ENCODE measurements at regions not wholly inside any gene's neighbourhood (a gene's known extent, or its start where the extent isn't known, plus 50 kb on each side); places are given as distances from the start of the nearest gene placed in this dataset.

DNA sequence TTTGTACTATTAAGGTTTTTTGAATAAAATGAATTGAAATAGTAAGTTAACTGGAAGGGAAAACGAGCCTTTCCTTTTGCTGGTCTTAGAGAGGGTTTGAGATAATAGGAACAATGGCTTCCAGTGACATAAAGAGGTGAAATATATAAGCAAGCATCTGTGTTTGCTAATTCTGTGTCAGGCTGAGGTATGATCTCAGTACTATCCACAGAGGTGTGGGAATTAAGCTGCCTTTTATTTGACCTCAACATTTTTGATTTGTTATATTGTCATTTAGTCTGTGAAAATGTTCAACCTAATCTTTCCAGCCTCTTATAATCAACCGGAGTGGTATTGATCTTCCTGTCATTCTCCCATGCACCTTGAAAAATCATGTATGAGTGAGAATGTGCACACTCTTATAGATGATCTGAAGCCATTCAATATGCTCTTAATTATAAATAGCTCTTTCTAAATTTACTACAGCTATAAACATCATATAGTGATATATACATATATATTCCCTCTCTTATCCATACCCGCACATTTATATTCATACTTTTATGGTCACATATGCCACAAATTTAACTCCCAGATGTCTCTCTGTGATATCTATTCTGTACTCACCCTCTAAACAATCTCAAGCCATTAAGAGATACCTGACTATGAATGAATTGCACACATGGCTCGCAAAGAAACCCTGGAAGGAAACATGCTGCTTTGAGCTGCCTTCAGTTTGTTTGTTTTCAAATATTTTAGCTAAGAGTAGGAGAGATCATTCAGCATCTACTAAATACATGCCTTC lies 754.7 kb upstream of the NRSN1 start:
- DNase-seq (ENCODE audit: low spot score): no peak

DNA sequence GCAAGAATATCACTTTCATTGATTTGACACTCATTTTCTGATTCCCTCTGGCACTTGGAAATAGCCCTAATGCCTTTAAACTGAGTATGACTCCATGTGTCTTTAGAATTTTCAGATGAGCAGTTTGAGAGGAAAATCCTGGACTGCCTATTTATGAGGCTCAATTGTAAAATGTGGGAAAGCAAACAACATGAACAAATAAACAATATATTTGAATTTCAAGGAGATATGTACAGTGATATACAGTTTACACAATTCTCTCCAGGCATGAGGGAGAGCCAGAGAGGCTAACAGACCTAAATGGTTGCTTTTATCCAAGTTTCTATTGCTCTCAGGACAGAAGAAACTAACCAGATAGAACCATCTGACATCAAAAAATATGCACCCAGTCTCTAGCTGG lies 748.2 kb upstream of the NRSN1 start:
- no peak for DNase-seq (ENCODE audit: low spot score)

DNA sequence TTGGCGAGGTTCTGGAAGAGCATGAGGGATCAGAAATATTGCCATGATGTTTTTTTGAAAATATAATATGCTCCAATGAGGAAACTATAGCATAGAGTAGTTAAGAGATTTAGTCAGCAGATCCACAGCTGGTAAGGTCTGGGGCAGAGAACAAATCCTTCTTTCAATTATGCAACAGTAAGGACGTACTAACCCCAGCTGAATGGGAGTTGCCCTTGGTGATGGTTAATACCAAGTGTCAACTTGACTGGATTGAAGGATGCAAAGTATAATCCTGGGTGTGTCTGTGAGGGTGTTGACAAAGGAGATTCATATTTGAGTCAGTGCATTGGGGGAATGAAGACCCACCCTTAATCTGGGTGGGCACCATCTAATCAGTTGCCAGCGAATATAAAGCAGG lies 745.5 kb upstream of the NRSN1 start:
- no peak for DNase-seq (ENCODE audit: low spot score)

- DNase-seq (ENCODE audit: low spot score): no peak
These were observed 737.8 kb upstream of the NRSN1 start for GRCh38 chr6:23388086-23388783.

GRCh38 chr6:23389386-23389785 lies 736.6 kb upstream of the NRSN1 start:
- DNase-seq (ENCODE audit: low spot score): no peak

GRCh38 chr6:23390221-23390620 lies 735.8 kb upstream of the NRSN1 start:
- DNase-seq (ENCODE audit: low spot score): no peak

GRCh38 chr6:23394681-23395080 lies 731.3 kb upstream of the NRSN1 start:
- no peak for DNase-seq (ENCODE audit: low spot score)

DNA sequence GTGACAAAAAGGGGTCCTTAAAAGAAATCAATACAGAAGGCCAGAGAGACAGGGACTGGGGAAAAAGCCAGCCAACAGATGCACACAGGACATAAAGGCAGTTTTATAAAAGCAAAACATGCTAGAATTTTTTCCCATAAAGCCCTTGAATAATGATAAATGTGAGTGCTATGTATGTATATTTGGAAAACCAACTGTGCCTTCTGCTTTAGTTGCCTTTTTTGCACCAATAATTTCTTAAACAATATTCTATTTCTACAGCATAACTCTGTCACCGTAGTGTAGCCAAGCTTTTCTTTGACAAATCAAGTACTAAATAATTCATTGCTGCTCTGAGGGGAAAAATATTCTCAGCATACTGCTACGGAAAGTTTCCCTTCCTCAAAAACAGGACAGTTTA lies 730.6 kb upstream of the NRSN1 start:
- no peak for DNase-seq (ENCODE audit: low spot score)

- no peak for DNase-seq (ENCODE audit: low spot score)
These were observed 729.1 kb upstream of the NRSN1 start for GRCh38 chr6:23396949-23397348.

DNA sequence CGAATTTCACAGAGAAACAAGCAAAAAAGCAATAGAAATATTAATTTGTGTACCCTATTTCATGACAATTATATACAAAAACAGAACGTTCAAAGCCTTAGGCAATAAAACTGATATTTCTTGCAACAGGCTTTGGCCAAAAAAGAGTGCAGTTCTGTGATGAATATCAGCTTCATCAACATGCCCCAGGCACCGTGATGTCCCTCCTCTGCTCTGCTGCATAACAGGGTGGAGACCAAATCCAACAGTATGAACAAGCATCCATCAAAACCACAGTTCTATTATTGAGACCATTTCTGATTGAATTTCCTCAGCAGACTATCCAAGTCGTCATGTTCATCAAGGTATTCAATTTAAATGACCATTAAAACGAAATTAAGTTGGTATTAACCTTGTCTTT lies 722.6 kb upstream of the NRSN1 start:
- DNase-seq (ENCODE audit: low spot score): no peak

DNA sequence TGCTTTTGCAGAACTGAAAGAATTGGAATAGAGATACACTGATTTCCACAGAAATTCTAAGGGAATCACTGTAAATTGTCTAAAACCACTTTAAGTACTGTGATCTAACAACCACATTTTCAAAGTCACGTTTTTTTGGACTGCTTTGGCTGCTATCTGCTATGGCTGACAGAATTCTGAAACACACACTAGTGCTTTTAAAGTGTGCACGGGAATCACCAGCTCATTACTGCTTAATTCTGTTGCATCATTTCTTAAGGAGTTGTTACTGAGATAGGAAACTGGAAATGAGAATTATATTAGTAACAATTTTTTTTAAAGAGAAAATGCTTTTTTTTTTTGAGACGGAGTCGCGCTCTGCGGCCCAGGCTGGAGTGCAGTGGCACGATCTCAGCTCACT lies 716.5 kb upstream of the NRSN1 start:
- DNase-seq (ENCODE audit: low spot score): no peak

GRCh38 chr6:23410439-23410838 lies 715.6 kb upstream of the NRSN1 start:
- no peak for DNase-seq (ENCODE audit: low spot score)

- no peak for DNase-seq (ENCODE audit: low spot score)
These were observed 713.2 kb upstream of the NRSN1 start for GRCh38 chr6:23412770-23413169.

DNA sequence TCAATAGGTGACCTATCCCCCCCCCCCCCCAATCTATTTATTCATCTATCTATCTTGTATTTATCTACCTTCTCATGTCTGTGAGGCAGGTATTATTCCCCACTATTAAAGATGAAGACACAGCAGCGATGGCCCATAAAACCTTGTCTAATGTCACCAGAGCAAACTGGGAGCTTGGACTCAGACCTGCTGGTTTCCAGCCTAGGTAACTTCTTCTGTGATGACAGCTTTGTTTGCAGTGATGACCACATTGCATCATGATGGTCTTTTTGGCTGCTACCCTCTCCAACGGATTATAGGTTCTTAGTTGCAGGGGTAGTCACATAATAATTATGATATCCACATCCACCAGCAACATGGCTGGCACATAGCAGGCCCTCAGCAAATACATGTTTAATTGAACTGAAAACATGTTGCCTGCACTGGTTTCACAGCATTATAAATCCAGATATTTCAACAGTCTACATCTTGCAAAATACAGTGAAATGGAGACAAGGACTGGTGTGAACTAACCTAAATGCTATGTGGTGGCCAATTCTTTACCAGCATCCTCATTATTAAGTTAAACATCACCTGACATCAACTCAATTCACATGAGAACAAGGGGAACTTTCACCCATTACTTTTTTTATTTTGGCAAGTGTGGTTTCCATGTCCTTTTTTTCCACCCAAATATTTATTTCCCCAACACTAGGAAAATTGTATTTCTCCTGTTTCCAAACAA lies 712.5 kb upstream of the NRSN1 start:
- DNase-seq (ENCODE audit: low spot score): no peak

DNA sequence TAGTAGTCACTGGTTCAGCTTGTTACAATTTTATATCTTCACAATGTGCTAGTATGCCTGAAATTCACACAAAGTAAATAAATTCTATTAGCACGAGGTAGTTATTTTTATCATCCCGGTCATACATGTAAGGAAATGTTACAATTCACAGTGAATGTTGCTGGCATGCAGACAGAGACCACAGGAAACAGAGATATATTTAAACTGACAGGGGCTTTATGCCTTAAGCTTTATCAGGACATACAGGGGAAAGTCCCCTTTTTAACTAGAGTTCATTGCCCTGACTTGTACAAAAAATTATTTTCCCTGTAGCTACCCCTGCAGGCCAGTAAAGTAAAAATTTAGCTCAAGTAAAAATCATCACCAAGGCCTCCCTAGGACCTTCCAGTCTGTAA lies 712.0 kb upstream of the NRSN1 start:
- peak; percentile 5 for DNase-seq (ENCODE audit: low spot score)

GRCh38 chr6:23414922-23415321 lies 711.1 kb upstream of the NRSN1 start:
- no peak for DNase-seq (ENCODE audit: low spot score)

DNA sequence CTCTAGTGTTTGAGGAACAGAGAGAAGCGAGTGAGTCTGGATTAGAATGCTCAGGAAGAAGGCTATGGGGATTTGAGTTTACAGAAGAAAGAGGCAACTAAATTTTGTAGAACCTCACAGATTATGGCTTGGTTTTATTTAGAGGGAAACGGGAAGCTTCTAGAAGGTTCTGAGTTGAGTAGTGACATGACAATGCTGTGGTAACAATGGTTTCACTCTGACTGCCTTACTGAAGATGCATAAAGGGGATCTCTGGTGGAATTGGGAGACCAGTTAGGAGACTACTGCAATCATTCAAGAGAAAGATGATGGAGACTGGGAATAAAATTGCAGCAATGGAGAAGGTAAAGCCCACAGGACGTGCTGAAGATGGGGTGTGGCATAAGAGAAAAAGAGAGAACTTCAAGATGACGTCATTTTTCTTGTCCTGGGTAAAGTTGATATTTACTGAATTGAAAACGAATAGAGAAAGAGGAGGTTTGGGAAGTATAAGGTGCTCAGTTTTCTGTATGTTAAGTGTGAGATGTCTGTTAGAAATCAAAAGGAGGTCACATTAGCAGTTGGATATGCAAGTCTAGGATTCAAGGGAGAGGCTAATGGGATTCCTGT lies 710.1 kb upstream of the NRSN1 start:
- no peak for DNase-seq (ENCODE audit: low spot score)

DNA sequence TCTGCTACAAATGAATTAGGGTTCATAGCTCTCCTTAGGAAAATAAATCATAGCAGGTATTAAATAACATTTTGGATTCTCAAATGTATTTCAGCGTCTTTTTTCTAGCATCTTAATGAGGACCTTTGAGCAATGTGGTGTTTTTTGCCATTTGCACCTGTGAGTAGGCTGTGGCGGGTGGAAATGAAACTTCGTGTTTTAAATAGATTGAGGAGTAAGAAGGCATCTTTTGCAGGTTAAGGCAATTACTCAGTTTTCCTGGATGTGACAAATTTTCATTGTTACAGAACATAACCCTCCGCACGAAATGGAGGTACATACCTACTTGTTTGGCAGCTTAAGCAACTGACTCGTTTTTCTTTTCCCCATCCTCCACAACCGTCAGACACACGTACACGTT lies 708.9 kb upstream of the NRSN1 start:
- no peak for DNase-seq (ENCODE audit: low spot score)

DNA sequence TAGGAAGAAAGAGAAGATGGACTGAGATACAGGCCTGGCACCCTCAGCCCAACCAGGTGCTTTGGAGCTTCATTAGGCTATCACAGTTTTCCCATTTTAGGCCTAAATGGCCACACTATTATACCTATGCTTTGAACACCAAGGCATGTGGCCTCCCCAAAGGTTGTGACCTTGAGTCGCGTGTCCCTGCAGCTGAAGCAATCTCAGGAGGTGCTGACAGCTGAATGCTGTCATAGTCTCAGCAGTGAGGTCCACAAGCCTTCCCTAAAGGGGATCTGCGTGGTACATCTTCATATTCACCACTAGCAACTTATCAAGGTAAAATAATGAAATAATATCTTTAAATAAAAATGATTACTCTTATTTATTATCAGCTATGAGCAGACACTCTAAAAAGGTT lies 707.9 kb upstream of the NRSN1 start:
- DNase-seq (ENCODE audit: low spot score): no peak

DNA sequence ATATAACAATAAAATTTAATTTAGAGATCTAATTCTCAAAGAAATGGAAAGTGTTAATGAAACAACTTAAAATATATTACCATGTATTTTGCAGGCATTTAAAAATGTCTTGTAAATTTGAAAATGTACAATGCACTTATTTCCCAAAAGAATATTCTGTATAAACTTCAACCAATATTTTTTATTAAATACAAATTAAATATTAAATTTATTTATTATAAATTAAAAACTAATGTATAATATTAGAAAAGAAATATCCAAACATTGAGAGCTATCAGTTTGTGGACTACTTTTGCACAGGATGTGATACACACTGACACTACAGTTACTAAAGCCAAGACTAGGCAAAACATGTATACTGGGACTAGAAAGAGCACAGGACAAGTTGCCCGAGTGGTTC lies 707.0 kb upstream of the NRSN1 start:
- DNase-seq (ENCODE audit: low spot score): no peak

DNA sequence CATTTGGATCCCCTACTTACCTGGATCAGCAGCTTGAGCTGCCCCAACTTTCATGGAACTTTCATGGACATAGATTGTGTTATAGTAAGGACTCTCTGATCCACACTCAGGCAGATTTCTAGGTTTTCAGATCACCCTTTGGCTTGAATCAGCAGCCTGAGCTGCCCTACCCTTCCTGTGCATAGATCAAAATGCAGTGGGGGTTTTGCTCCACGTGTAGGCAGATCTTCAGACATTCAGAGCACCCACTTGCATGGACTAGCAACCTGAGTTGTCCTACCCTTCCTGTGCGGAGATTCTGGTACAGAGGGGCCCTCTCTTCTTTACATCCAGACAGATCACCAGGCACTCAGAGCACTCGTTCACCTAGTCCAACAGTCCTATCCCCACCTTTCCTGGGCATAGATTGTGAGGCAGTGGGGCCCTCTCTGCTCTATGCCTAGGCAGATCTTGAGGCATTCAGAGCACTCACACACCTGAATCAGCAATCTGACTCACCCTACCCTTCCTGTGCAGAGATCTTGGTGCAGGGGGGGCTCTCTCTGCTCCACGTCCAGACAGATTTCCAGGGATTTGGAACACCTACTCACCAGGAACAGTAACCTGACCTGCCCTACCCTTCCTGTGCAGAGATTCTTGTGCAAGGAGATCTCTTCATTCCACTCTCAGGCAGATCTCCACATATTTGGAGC lies 705.2 kb upstream of the NRSN1 start:
- no peak for DNase-seq (ENCODE audit: low spot score)

DNA sequence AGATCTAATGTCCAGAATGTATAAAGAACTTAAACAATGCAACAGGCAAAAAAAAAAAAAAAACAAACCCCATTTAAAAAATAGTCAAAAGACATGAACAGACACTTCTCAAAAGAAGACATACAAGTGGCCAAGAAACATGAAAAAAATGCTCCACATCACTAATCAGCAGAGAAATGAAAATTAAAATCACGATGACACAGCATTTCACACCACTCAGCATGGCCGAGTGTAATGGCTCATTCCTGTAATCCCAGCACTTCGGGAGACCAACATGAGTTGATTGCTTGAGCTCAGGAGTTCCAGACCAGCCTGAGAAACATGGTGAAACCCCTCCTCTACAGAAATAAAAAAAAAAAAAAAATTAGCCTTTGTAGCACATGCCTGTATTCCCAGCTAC lies 701.4 kb upstream of the NRSN1 start:
- no peak for DNase-seq (ENCODE audit: low spot score)
